ENCODE measurements at regions not wholly inside any gene's neighbourhood (a gene's known extent, or its start where the extent isn't known, plus 50 kb on each side); places are given as distances from the start of the nearest gene placed in this dataset.

- TF ChIP-seq CTCF (IDR thresholded peaks at IDR 0.05; ENCODE audit: insufficient read depth, low read length, poor library complexity, severe bottlenecking), result no peak
- Histone ChIP-seq H3K4me3 (replicated peaks; ENCODE audit: low read depth, low read length) (no peak overlapping the region), H3K27me3 (replicated peaks; ENCODE audit: control insufficient read depth, insufficient read depth, low read length) (no peaks in the 10 kb centered on the region), H3K36me3 (ENCODE audit: control insufficient read depth, insufficient read depth, low read length) (no peaks in the 10 kb centered on the region)
- DNase-seq (ENCODE audit: extremely low read depth, insufficient read length), result no peak
Observed at GRCh38 chr7:109158246-109158645, 588.6 kb downstream of the DNAJB9 start.

- no peak for DNase-seq (ENCODE audit: extremely low read depth, insufficient read length)
- no peaks in the 10 kb centered on the region for H3K36me3 ChIP-seq (ENCODE audit: control insufficient read depth, insufficient read depth, low read length)
- H3K27me3 ChIP-seq (replicated peaks; ENCODE audit: control insufficient read depth, insufficient read depth, low read length), result no peaks in the 10 kb centered on the region
- no peak for TF ChIP-seq CTCF (IDR thresholded peaks at IDR 0.05; ENCODE audit: insufficient read depth, low read length, poor library complexity, severe bottlenecking)
- no peak overlapping the region for H3K4me3 ChIP-seq (replicated peaks; ENCODE audit: low read depth, low read length)
Observed at GRCh38 chr7:109176661-109177060, 607.0 kb downstream of the DNAJB9 start.

- no peak for DNase-seq (ENCODE audit: extremely low read depth, insufficient read length)
Observed at GRCh38 chr7:109178342-109178741, 608.7 kb downstream of the DNAJB9 start.

GRCh38 chr7:109179601-109180000 lies 609.9 kb downstream of the DNAJB9 start:
- Histone ChIP-seq H3K27me3 (replicated peaks; ENCODE audit: control insufficient read depth, insufficient read depth, low read length) (no peaks in the 10 kb centered on the region), H3K4me3 (replicated peaks; ENCODE audit: low read depth, low read length) (no peak overlapping the region), H3K36me3 (ENCODE audit: control insufficient read depth, insufficient read depth, low read length) (no peaks in the 10 kb centered on the region)
- no peak for DNase-seq (ENCODE audit: extremely low read depth, insufficient read length)
- TF ChIP-seq CTCF (IDR thresholded peaks at IDR 0.05; ENCODE audit: insufficient read depth, low read length, poor library complexity, severe bottlenecking), result no peak

More at GRCh38 chr7:109178342-109178741, 608.7 kb downstream of the DNAJB9 start:
- H3K27me3 ChIP-seq (replicated peaks; ENCODE audit: control insufficient read depth, insufficient read depth, low read length), result no peaks in the 10 kb centered on the region
- H3K36me3 ChIP-seq (ENCODE audit: control insufficient read depth, insufficient read depth, low read length), result no peaks in the 10 kb centered on the region
- no peak overlapping the region for H3K4me3 ChIP-seq (replicated peaks; ENCODE audit: low read depth, low read length)
- TF ChIP-seq CTCF (IDR thresholded peaks at IDR 0.05; ENCODE audit: insufficient read depth, low read length, poor library complexity, severe bottlenecking), result no peak

- Histone ChIP-seq H3K36me3 (ENCODE audit: control insufficient read depth, insufficient read depth, low read length) (no peaks in the 10 kb centered on the region), H3K4me3 (replicated peaks; ENCODE audit: low read depth, low read length) (no peak overlapping the region), H3K27me3 (replicated peaks; ENCODE audit: control insufficient read depth, insufficient read depth, low read length) (no peaks in the 10 kb centered on the region)
- DNase-seq (ENCODE audit: extremely low read depth, insufficient read length), result no peak
- TF ChIP-seq CTCF (IDR thresholded peaks at IDR 0.05; ENCODE audit: insufficient read depth, low read length, poor library complexity, severe bottlenecking), result no peak
Observed at GRCh38 chr7:109190766-109191398, 621.2 kb downstream of the DNAJB9 start.

GRCh38 chr7:109206196-109206595 lies 636.5 kb downstream of the DNAJB9 start:
- Histone ChIP-seq H3K27me3 (replicated peaks; ENCODE audit: control insufficient read depth, insufficient read depth, low read length) (no peaks in the 10 kb centered on the region), H3K4me3 (replicated peaks; ENCODE audit: low read depth, low read length) (no peak overlapping the region), H3K36me3 (ENCODE audit: control insufficient read depth, insufficient read depth, low read length) (no peaks in the 10 kb centered on the region)
- DNase-seq (ENCODE audit: extremely low read depth, insufficient read length), result no peak
- peak; percentile 17 for TF ChIP-seq CTCF (IDR thresholded peaks at IDR 0.05; ENCODE audit: insufficient read depth, low read length, poor library complexity, severe bottlenecking)
